Thyroid gland (tissue), 4 donors: ENCODE measurements at regions not wholly inside any gene's neighbourhood (a gene's known extent, or its start where the extent isn't known, plus 50 kb on each side); places are given as distances from the start of the nearest gene placed in this dataset.

ENCODE experiments used
- DNase-seq, 2 donors: peaks; one replicate each; pipeline ENCODE4 v3.0.0-alpha.2; 2019
- H3K27ac ChIP-seq, 3 donors: fragments of 200-600 bp; sonication (generic); 1 replicate in 2 of 3; 2 replicates in 1 of 3; pipeline ENCODE4 v1.5.1; 2016 to 2019; ENCODE audit warnings: mild to moderate bottlenecking in 1 of 3, moderate library complexity in 1 of 3
- H3K27me3 ChIP-seq: fragments of 200-600 bp; sonication (generic); one replicate; pipeline ENCODE4 v1.5.1; 2019
- H3K36me3 ChIP-seq, 2 donors: fragments of 200-600 bp; sonication (generic); one replicate each; pipeline ENCODE4 v1.5.1; 2016 to 2019
- H3K4me1 ChIP-seq, 2 donors: fragments of 200-600 bp; sonication (generic); one replicate each; pipeline ENCODE4 v1.5.1; 2017 to 2019
- H3K4me3 ChIP-seq, 3 donors: fragments of 200-600 bp; sonication (generic); replicated peaks in 1 of 3; 1 replicate in 2 of 3; 2 replicates in 1 of 3; pipeline ENCODE4 v1.5.1; 2016; ENCODE audit warnings: mild to moderate bottlenecking in 1 of 3
- H3K9me3 ChIP-seq: fragments of 200-600 bp; sonication (generic); one replicate; pipeline ENCODE4 v1.5.1; 2017
- CTCF ChIP-seq, 6 experiments: fragments of 200-600 bp in 3 of 6; fragments of 450-650 bp in 3 of 6; sonication (generic) in 3 of 6; IDR thresholded peaks; one replicate each; pipeline ENCODE4 v1.5.1; 2016 to 2019; ENCODE audit warnings: antibody characterized with exemption in 6 of 6, mild to moderate bottlenecking in 2 of 6, inconsistent platforms in 1 of 6, moderate library complexity in 1 of 6
- POLR2A ChIP-seq, 2 donors: fragments of 450-650 bp; IDR thresholded peaks; one replicate each; pipeline ENCODE4 v1.6.1; 2017; ENCODE audit warnings: antibody characterized with exemption in 2 of 2, mild to moderate bottlenecking in 2 of 2, moderate library complexity in 1 of 2
- WGBS, 2 donors: methylation state at CpG; one replicate each; pipeline ENCODE4 v1.1.5; 2017; 5-methylcytosine and 5-hydroxymethylcytosine counted together
- intact Hi-C: fragments of 100-400 bp; cut with DNase I; formaldehyde crosslinking; loops from one replicate; pipeline ENCODE4 v1.15.1; 2023

- Histone ChIP-seq H3K4me1 (peaks cover 0 to 37% of the 10 kb centered on the region in 2 donors), H3K4me3 (no peak overlapping the region), H3K27me3 (no peaks in the 10 kb centered on the region), H3K9me3 (no peaks in the 10 kb centered on the region), H3K27ac (no peak overlapping the region), H3K36me3 (no peaks in the 10 kb centered on the region)
- TF ChIP-seq CTCF (IDR thresholded peaks at IDR 0.05): no peak
- no peak for TF ChIP-seq POLR2A (IDR thresholded peaks at IDR 0.05)
- intact Hi-C loops: no loop called here
- DNase-seq: no peak
- WGBS, 2 donors: 69 to 78% methylated on average over 12 of the region's 12 CpGs
Observed at GRCh38 chr9:88777498-88778312, 213.6 kb upstream of the S1PR3 start.

GRCh38 chr9:88781628-88782391, 209.5 kb upstream of the S1PR3 start:
- intact Hi-C loops: no loop called here
- 74 to 75% methylated on average over 7 of the region's 7 CpGs for WGBS, 2 donors

GRCh38 chr9:88782931-88783710, 208.1 kb upstream of the S1PR3 start:
- no peak overlapping the region for H3K27ac ChIP-seq

More at GRCh38 chr9:88781628-88782391, 209.5 kb upstream of the S1PR3 start:
- no peaks in the 10 kb centered on the region for H3K9me3 ChIP-seq
- no peaks in the 10 kb centered on the region for H3K36me3 ChIP-seq
- H3K27ac ChIP-seq: no peak overlapping the region
- H3K4me1 ChIP-seq: peaks cover 9 to 25% of the 10 kb centered on the region in 2 donors
- H3K27me3 ChIP-seq: no peaks in the 10 kb centered on the region
- H3K4me3 ChIP-seq: no peak overlapping the region
- no peak for DNase-seq
- TF ChIP-seq POLR2A (IDR thresholded peaks at IDR 0.05) (no peak), CTCF (IDR thresholded peaks at IDR 0.05) (no peak)

GRCh38 chr9:88783711-88784083, 207.6 kb upstream of the S1PR3 start:
- Histone ChIP-seq H3K4me1 (peaks cover 13 to 21% of the 10 kb centered on the region in 2 donors), H3K9me3 (no peaks in the 10 kb centered on the region), H3K27me3 (no peaks in the 10 kb centered on the region), H3K4me3 (no peak overlapping the region), H3K36me3 (no peaks in the 10 kb centered on the region), H3K27ac (no peak overlapping the region)
- TF ChIP-seq POLR2A (IDR thresholded peaks at IDR 0.05) (no peak), CTCF (IDR thresholded peaks at IDR 0.05) (no peak)
- intact Hi-C loops: no loop called here
- DNase-seq: no peak
- WGBS, 2 donors: 75% methylated on average over 4 of the region's 4 CpGs

More at GRCh38 chr9:88782931-88783710, 208.1 kb upstream of the S1PR3 start:
- Histone ChIP-seq H3K4me3 (no peak overlapping the region), H3K27me3 (no peaks in the 10 kb centered on the region), H3K4me1 (peaks cover 13 to 23% of the 10 kb centered on the region in 2 donors), H3K36me3 (no peaks in the 10 kb centered on the region), H3K9me3 (no peaks in the 10 kb centered on the region)
- intact Hi-C loops: no loop called here
- DNase-seq: no peak
- WGBS, 2 donors: 89 to 92% methylated on average over 10 of the region's 10 CpGs
- no peak for TF ChIP-seq POLR2A (IDR thresholded peaks at IDR 0.05)
- TF ChIP-seq CTCF (IDR thresholded peaks at IDR 0.05): no peak
